ENCODE measurements at regions not wholly inside any gene's neighbourhood (a gene's known extent, or its start where the extent isn't known, plus 50 kb on each side); places are given as distances from the start of the nearest gene placed in this dataset.

- TF ChIP-seq MYC (IDR thresholded peaks at IDR 0.05; ENCODE audit: low read depth, low read length) (0 out of 2 replicates have a peak, but pooled peaks have one; percentile 12), MYC (CRISPR knock-in tag; IDR thresholded peaks at IDR 0.05; ENCODE audit: borderline replicate concordance, low read depth) (no peak), SETDB1 (IDR thresholded peaks at IDR 0.05; ENCODE audit: low read length) (no peak), CREB5 (CRISPR knock-in tag; IDR thresholded peaks at IDR 0.05) (no peak), ZNF778 (CRISPR knock-in tag; IDR thresholded peaks at IDR 0.05) (no peak), KDM5B (IDR thresholded peaks at IDR 0.05; ENCODE audit: insufficient replicate concordance, low read depth, low read length) (no peak), SRSF9 (IDR thresholded peaks at IDR 0.05; ENCODE audit: borderline replicate concordance, low read depth, low read length) (no peak), ZNF184 (CRISPR knock-in tag; IDR thresholded peaks at IDR 0.05) (no peak), EWSR1 (IDR thresholded peaks at IDR 0.05; ENCODE audit: borderline replicate concordance, low read depth, partially characterized antibody) (no peak), ZNF384 (IDR thresholded peaks at IDR 0.05; ENCODE audit: low read depth, low read length) (0 out of 2 replicates have a peak, but pooled peaks have one; percentile 17), BRD4 (IDR thresholded peaks at IDR 0.05) (no peak), SMAD4 (CRISPR knock-in tag; conservative IDR thresholded peaks at IDR 0.05) (no peak), ZNF449 (CRISPR knock-in tag; IDR thresholded peaks at IDR 0.05) (no peak), ZBTB11 (CRISPR knock-in tag; IDR thresholded peaks at IDR 0.05) (no peak)
- TF ChIP-seq, protein P1, sequence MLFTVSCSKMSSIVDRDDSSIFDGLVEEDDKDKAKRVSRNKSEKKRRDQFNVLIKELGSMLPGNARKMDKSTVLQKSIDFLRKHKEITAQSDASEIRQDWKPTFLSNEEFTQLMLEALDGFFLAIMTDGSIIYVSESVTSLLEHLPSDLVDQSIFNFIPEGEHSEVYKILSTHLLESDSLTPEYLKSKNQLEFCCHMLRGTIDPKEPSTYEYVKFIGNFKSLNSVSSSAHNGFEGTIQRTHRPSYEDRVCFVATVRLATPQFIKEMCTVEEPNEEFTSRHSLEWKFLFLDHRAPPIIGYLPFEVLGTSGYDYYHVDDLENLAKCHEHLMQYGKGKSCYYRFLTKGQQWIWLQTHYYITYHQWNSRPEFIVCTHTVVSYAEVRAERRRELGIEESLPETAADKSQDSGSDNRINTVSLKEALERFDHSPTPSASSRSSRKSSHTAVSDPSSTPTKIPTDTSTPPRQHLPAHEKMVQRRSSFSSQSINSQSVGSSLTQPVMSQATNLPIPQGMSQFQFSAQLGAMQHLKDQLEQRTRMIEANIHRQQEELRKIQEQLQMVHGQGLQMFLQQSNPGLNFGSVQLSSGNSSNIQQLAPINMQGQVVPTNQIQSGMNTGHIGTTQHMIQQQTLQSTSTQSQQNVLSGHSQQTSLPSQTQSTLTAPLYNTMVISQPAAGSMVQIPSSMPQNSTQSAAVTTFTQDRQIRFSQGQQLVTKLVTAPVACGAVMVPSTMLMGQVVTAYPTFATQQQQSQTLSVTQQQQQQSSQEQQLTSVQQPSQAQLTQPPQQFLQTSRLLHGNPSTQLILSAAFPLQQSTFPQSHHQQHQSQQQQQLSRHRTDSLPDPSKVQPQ (CRISPR knock-in tag; IDR thresholded peaks at IDR 0.05; ENCODE audit: borderline replicate concordance) = no peak
- TF ChIP-seq, protein P2, sequence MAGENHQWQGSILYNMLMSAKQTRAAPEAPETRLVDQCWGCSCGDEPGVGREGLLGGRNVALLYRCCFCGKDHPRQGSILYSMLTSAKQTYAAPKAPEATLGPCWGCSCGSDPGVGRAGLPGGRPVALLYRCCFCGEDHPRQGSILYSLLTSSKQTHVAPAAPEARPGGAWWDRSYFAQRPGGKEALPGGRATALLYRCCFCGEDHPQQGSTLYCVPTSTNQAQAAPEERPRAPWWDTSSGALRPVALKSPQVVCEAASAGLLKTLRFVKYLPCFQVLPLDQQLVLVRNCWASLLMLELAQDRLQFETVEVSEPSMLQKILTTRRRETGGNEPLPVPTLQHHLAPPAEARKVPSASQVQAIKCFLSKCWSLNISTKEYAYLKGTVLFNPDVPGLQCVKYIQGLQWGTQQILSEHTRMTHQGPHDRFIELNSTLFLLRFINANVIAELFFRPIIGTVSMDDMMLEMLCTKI (IDR thresholded peaks at IDR 0.05; ENCODE audit: partially characterized antibody) = no peak
These were observed 170.6 kb downstream of the LY86 start (continued) for GRCh38 chr6:6758915-6759654.

Measured in K562 (cell line).